ENCODE measurements at regions not wholly inside any gene's neighbourhood (a gene's known extent, or its start where the extent isn't known, plus 50 kb on each side); places are given as distances from the start of the nearest gene placed in this dataset.

GRCh38 chr5:89441965-89442364 is 559.0 kb upstream of the MEF2C start:
- no peak for DNase-seq

GRCh38 chr5:89440670-89441069 is 557.7 kb upstream of the MEF2C start:
- DNase-seq: no peak

GRCh38 chr5:89437450-89438435 is 554.8 kb upstream of the MEF2C start:
- no peak for DNase-seq

- no peak for DNase-seq
Measured at GRCh38 chr5:89436464-89436863, 553.5 kb upstream of the MEF2C start.

- DNase-seq: peak in 1 of 2 donors; percentile 8
Measured at GRCh38 chr5:89435347-89435746, 552.4 kb upstream of the MEF2C start.

- DNase-seq: no peak
Measured at GRCh38 chr5:89428624-89429023, 545.6 kb upstream of the MEF2C start.

- DNase-seq: no peak
Measured at GRCh38 chr5:89425062-89425461, 542.1 kb upstream of the MEF2C start.

- no peak for DNase-seq
Measured at GRCh38 chr5:89421035-89421434, 538.1 kb upstream of the MEF2C start.

GRCh38 chr5:89418407-89419085 is 535.6 kb upstream of the MEF2C start:
- peak in 1 of 2 donors; percentile 9 for DNase-seq

- no peak for DNase-seq
Measured at GRCh38 chr5:89417990-89418389, 535.0 kb upstream of the MEF2C start.

- DNase-seq: no peak
Measured at GRCh38 chr5:89417515-89417914, 534.5 kb upstream of the MEF2C start.

GRCh38 chr5:89411891-89412290 is 528.9 kb upstream of the MEF2C start:
- DNase-seq: no peak

GRCh38 chr5:89407054-89407453 is 524.1 kb upstream of the MEF2C start:
- DNase-seq: no peak

- DNase-seq: no peak
Measured at GRCh38 chr5:89401659-89402058, 518.7 kb upstream of the MEF2C start.

- no peak for DNase-seq
Measured at GRCh38 chr5:89401012-89401411, 518.0 kb upstream of the MEF2C start.

GRCh38 chr5:89399548-89399947 is 516.6 kb upstream of the MEF2C start:
- no peak for DNase-seq

GRCh38 chr5:89397096-89397495 is 514.1 kb upstream of the MEF2C start:
- no peak for DNase-seq

- peak; percentile 3 to 26 for DNase-seq
Measured at GRCh38 chr5:89396278-89396954, 513.4 kb upstream of the MEF2C start.

- no peak for DNase-seq
Measured at GRCh38 chr5:89395111-89395510, 512.1 kb upstream of the MEF2C start.

- no peak for DNase-seq
Measured at GRCh38 chr5:89388872-89389271, 505.9 kb upstream of the MEF2C start.

- no peak for DNase-seq
Measured at GRCh38 chr5:89384391-89384790, 501.4 kb upstream of the MEF2C start.

GRCh38 chr5:89380635-89381034 is 497.7 kb upstream of the MEF2C start:
- DNase-seq: no peak

- no peak for DNase-seq
Measured at GRCh38 chr5:89377767-89378455, 494.9 kb upstream of the MEF2C start.

Measured in CD4-positive, alpha-beta T cell treated with Interleukin-1 beta for 1 hour (primary cell).